KMS-11 (cell line): ENCODE measurements at regions not wholly inside any gene's neighbourhood (a gene's known extent, or its start where the extent isn't known, plus 50 kb on each side); places are given as distances from the start of the nearest gene placed in this dataset.

Experiments used
- H2AFZ ChIP-seq: fragments of 200-600 bp; sonication (generic); 2 replicates; pipeline ENCODE4 v1.6.1; 2016; ENCODE audit warnings: antibody characterized with exemption, mixed run types, low read depth
- H3K27ac ChIP-seq: fragments of 200-600 bp; sonication (generic); 2 replicates; pipeline ENCODE4 v1.6.1; 2016; ENCODE audit warnings: mild to moderate bottlenecking, mixed run types
- H3K27me3 ChIP-seq: fragments of 200-600 bp; sonication (generic); 2 replicates; pipeline ENCODE4 v1.6.1; 2017; ENCODE audit warnings: mild to moderate bottlenecking, low read depth, mixed run types, moderate library complexity; ENCODE audit not compliant: insufficient read depth
- H3K36me3 ChIP-seq: fragments of 200-600 bp; sonication (generic); 2 replicates; pipeline ENCODE4 v1.6.1; 2017; ENCODE audit warnings: mild to moderate bottlenecking, mixed run types; ENCODE audit not compliant: insufficient read depth
- H3K4me1 ChIP-seq: fragments of 200-600 bp; sonication (generic); 2 replicates; pipeline ENCODE4 v1.6.1; 2016; ENCODE audit warnings: mild to moderate bottlenecking, low read depth, mixed run types; ENCODE audit not compliant: poor library complexity, severe bottlenecking
- H3K4me2 ChIP-seq: fragments of 200-600 bp; sonication (generic); 2 replicates; pipeline ENCODE4 v1.7.0; 2016; ENCODE audit warnings: mild to moderate bottlenecking, mixed run types
- H3K4me3 ChIP-seq: fragments of 200-600 bp; sonication (generic); IDR thresholded peaks from 2 replicates; pipeline ENCODE4 v1.6.1; 2017; ENCODE audit warnings: low read depth, low read length, mixed read lengths; ENCODE audit not compliant: insufficient read depth
- H3K79me2 ChIP-seq: fragments of 200-600 bp; sonication (generic); 2 replicates; pipeline ENCODE4 v1.6.1; 2016; ENCODE audit warnings: low read depth, mixed run types; ENCODE audit not compliant: insufficient read depth
- H3K9ac ChIP-seq: fragments of 200-600 bp; sonication (generic); 2 replicates; pipeline ENCODE4 v1.6.1; 2016; ENCODE audit warnings: mild to moderate bottlenecking, mixed run types
- H4K20me1 ChIP-seq: fragments of 200-600 bp; sonication (generic); 2 replicates; pipeline ENCODE4 v1.6.1; 2016; ENCODE audit warnings: mild to moderate bottlenecking, mixed run types; ENCODE audit not compliant: insufficient read depth
- TF ChIP-seq, protein P1 (sequence below): fragments of 200-600 bp; sonication (generic); conservative IDR thresholded peaks from 2 replicates; pipeline ENCODE4 v1.6.1; 2017; ENCODE audit warnings: low read depth, mild to moderate bottlenecking, antibody characterized with exemption, low read length, moderate library complexity, mixed read lengths

- Histone ChIP-seq H3K27me3 (no peaks in the 10 kb centered on the region), H3K4me3 (no peak overlapping the region), H2AFZ (no peak overlapping the region), H4K20me1 (no peaks in the 10 kb centered on the region), H3K27ac (no peak overlapping the region), H3K4me1 (peaks cover 25% of the 10 kb centered on the region), H3K4me2 (no peak overlapping the region), H3K36me3 (no peaks in the 10 kb centered on the region), H3K79me2 (no peaks in the 10 kb centered on the region), H3K9ac (no peak overlapping the region)
- TF ChIP-seq, protein P1, sequence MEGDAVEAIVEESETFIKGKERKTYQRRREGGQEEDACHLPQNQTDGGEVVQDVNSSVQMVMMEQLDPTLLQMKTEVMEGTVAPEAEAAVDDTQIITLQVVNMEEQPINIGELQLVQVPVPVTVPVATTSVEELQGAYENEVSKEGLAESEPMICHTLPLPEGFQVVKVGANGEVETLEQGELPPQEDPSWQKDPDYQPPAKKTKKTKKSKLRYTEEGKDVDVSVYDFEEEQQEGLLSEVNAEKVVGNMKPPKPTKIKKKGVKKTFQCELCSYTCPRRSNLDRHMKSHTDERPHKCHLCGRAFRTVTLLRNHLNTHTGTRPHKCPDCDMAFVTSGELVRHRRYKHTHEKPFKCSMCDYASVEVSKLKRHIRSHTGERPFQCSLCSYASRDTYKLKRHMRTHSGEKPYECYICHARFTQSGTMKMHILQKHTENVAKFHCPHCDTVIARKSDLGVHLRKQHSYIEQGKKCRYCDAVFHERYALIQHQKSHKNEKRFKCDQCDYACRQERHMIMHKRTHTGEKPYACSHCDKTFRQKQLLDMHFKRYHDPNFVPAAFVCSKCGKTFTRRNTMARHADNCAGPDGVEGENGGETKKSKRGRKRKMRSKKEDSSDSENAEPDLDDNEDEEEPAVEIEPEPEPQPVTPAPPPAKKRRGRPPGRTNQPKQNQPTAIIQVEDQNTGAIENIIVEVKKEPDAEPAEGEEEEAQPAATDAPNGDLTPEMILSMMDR: no peak
Measured at GRCh38 chr4:165723051-165723795, 149.8 kb upstream of the TLL1 start.

GRCh38 chr4:165724786-165725185 is 148.3 kb upstream of the TLL1 start:
- no peaks in the 10 kb centered on the region for H3K36me3 ChIP-seq
- no peaks in the 10 kb centered on the region for H3K79me2 ChIP-seq
- H3K4me1 ChIP-seq: peaks cover 10% of the 10 kb centered on the region
- TF ChIP-seq, protein P1: no peak
- H4K20me1 ChIP-seq: no peaks in the 10 kb centered on the region
- no peaks in the 10 kb centered on the region for H3K27me3 ChIP-seq
- H3K27ac ChIP-seq: no peak overlapping the region
- no peak overlapping the region for H3K4me2 ChIP-seq
- H3K4me3 ChIP-seq: no peak overlapping the region
- H3K9ac ChIP-seq: no peak overlapping the region
- no peak overlapping the region for H2AFZ ChIP-seq

- H3K27ac ChIP-seq: no peak overlapping the region
- no peaks in the 10 kb centered on the region for H3K79me2 ChIP-seq
- no peak overlapping the region for H3K9ac ChIP-seq
- H3K27me3 ChIP-seq: no peaks in the 10 kb centered on the region
- H3K36me3 ChIP-seq: no peaks in the 10 kb centered on the region
- H3K4me2 ChIP-seq: no peak overlapping the region
- no peaks in the 10 kb centered on the region for H4K20me1 ChIP-seq
- no peak overlapping the region for H2AFZ ChIP-seq
- TF ChIP-seq, protein P1: no peak
- peaks cover 4% of the 10 kb centered on the region for H3K4me1 ChIP-seq
- no peak overlapping the region for H3K4me3 ChIP-seq
Measured at GRCh38 chr4:165725352-165725751, 147.7 kb upstream of the TLL1 start.

DNA sequence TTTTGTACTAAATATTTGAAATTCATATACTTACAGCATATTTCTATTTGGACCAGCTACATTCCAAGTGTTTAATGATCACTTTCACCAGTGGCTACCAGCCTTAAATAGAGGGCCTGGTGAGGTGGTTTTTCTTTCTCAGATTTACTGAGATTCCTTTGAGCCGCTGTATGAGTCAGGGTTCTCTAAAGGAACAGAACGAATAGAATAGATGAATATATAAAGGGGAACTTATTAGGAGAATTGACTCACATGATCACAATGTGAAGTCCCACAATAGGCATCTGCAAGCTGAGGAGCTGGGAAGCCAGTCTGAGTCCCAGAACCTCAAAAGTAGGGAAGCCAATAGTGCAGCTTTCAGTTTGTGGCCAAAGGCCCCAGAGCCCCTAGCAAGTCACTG is 146.2 kb upstream of the TLL1 start:
- Histone ChIP-seq H2AFZ (no peak overlapping the region), H4K20me1 (no peaks in the 10 kb centered on the region), H3K4me3 (no peak overlapping the region), H3K4me1 (no peaks in the 10 kb centered on the region), H3K27me3 (no peaks in the 10 kb centered on the region), H3K27ac (no peak overlapping the region), H3K79me2 (no peaks in the 10 kb centered on the region), H3K9ac (no peak overlapping the region), H3K36me3 (no peaks in the 10 kb centered on the region), H3K4me2 (no peak overlapping the region)
- TF ChIP-seq, protein P1: no peak
